T-helper 2 cell treated with Interferon-gamma antibody and Interleukin-4, amounts not matched to agents 5 μg/mL and 100 μg/mL, for 36 hours (primary cell): ENCODE measurements at regions not wholly inside any gene's neighbourhood (a gene's known extent, or its start where the extent isn't known, plus 50 kb on each side); places are given as distances from the start of the nearest gene placed in this dataset.
"Not testable (repeated sequence)": the region's sequence is repeated elsewhere in the genome, so short reads cannot be mapped to it uniquely, and the experiment has no call there.

Experiments
- DNase-seq: peaks from one replicate; pipeline ENCODE4 v3.0.0; 2021; ENCODE audit warnings: low spot score
- H3K27ac Mint-ChIP-seq: one replicate; pipeline ENCODE4 v1.8.0; 2021; ENCODE audit warnings: mild to moderate bottlenecking, mixed read lengths
- H3K27me3 Mint-ChIP-seq: one replicate; pipeline ENCODE4 v1.8.0; 2021; ENCODE audit warnings: low read depth, mixed read lengths
- H3K36me3 Mint-ChIP-seq: one replicate; pipeline ENCODE4 v1.8.0; 2021; ENCODE audit warnings: low read depth, mixed read lengths
- H3K4me1 Mint-ChIP-seq: one replicate; pipeline ENCODE4 v1.8.0; 2021; ENCODE audit warnings: low read depth, mixed read lengths
- H3K4me3 Mint-ChIP-seq: one replicate; pipeline ENCODE4 v1.8.0; 2022; ENCODE audit warnings: mild to moderate bottlenecking, moderate library complexity, mixed read lengths
- H3K9me3 Mint-ChIP-seq: one replicate; pipeline ENCODE4 v1.8.0; 2021; ENCODE audit warnings: mixed read lengths

DNA sequence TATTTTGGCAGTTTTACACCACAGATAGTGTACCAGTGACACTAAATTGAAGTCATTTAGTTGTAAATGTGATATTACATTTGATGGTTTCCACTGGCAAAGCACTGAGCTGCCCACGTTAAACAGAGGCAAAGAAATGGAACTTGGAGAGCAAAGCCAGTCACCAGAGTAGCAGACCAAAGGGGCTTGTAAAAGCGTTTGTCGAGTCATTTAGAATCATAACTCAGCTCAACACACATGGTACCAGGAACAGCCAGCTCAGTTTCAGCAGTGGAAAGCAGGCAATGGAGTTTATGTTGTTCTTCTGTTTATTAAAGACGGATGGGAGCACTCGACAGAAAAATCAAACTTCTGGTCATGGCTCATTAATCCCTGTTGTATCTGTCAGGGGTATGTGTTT is 91.2 kb downstream of the POU3F3 start:
- Mint-ChIP-seq H3K36me3 (no peaks in the 10 kb centered on the region), H3K4me1 (no peaks in the 10 kb centered on the region), H3K27me3 (peaks cover 5% of the 10 kb centered on the region), H3K27ac (no peak overlapping the region), H3K9me3 (no peaks in the 10 kb centered on the region), H3K4me3 (no peak overlapping the region)
- no peak for DNase-seq

DNA sequence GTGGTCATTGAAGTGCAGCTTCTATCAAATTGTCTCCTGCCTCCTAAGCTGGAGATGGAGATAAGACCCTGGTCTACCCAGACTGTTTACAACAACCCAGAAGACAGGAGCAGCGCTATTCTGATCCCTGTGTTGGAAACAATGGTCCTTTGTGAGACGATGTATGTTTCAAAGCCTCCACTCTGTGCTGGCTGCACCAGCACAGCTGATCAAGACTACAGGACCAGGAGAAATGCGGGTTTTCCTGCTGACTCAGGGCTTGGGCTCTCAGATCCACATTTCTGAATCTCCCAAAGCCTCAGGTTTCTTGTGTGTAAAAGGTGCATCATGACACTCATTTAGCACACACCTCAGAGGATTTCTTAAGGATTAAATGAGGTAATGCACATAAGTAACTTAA is 92.0 kb downstream of the POU3F3 start:
- Mint-ChIP-seq H3K9me3 (no peaks in the 10 kb centered on the region), H3K4me3 (no peak overlapping the region), H3K27ac (no peak overlapping the region), H3K36me3 (no peaks in the 10 kb centered on the region), H3K27me3 (peaks cover 4% of the 10 kb centered on the region), H3K4me1 (no peaks in the 10 kb centered on the region)
- no peak for DNase-seq

DNA sequence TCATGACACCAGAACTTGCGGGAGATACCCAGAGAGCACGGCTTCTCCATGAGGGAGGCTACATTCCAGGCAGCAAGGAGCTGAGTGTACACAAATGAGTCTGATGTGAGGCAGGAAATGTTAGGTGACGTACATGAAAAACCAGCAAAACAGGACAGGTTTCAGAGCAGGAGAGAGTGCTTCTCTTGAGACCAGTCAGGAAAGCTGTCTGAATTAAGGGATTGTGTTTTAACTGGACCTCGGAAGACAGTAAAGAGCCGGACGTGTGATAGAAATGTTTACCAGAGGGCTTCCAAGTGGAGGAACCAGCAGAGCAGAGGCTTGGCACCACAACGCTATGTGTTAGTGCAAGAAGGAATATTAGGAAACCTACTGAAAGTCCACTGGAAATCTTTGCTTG is 90.4 kb upstream of the MRPS9 start:
- H3K4me1 Mint-ChIP-seq, H3K27me3 Mint-ChIP-seq, H3K4me3 Mint-ChIP-seq, H3K9me3 Mint-ChIP-seq, H3K27ac Mint-ChIP-seq, H3K36me3 Mint-ChIP-seq, DNase-seq: not testable (repeated sequence)

DNA sequence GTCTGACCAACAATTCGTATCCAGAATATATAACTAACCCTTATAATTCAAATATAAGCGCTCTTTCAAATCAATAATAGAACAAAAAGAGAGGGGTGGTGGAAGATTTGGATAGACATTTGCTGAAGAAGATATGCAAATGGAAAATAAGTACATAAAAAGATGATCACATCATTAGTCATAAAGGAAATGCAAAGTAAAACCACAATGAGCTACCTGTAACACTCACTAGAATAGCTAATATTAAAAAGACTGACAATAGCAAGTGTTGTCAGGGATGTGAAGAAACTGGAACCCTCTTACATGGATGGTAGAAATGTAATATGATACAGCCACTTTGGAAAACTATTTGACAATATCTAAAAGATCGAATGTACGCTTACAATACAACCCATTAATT is 84.9 kb upstream of the MRPS9 start:
- Mint-ChIP-seq H3K27me3 (peaks cover 2% of the 10 kb centered on the region), H3K4me3 (no peak overlapping the region), H3K36me3 (no peaks in the 10 kb centered on the region), H3K9me3 (no peaks in the 10 kb centered on the region), H3K27ac (no peak overlapping the region), H3K4me1 (no peaks in the 10 kb centered on the region)
- DNase-seq, result no peak

DNA sequence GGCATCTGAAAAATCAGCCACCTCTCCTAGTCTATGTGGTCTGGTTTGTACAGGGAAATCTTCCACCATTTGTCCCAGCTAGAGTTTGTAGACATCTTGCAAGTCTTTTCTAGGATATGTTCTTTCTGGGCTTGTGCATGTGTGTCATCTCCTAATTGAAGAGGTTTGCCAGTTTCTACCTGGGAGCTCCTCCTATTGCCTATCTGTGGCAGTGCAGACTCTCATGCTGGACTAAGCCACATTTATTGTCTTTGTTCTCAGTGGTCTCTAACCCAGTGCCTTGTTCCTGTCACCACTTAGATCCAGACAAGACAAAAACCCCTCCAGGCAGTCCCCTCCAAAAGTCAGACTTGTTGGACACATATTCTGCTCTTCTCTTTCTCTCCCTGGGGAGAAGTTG is 72.0 kb upstream of the MRPS9 start:
- no peak overlapping the region for H3K27ac Mint-ChIP-seq
- no peaks in the 10 kb centered on the region for H3K4me1 Mint-ChIP-seq
- H3K27me3 Mint-ChIP-seq, result no peaks in the 10 kb centered on the region
- no peak overlapping the region for H3K4me3 Mint-ChIP-seq
- H3K9me3 Mint-ChIP-seq, result peaks cover 13% of the 10 kb centered on the region
- DNase-seq, result no peak
- H3K36me3 Mint-ChIP-seq, result no peaks in the 10 kb centered on the region

DNA sequence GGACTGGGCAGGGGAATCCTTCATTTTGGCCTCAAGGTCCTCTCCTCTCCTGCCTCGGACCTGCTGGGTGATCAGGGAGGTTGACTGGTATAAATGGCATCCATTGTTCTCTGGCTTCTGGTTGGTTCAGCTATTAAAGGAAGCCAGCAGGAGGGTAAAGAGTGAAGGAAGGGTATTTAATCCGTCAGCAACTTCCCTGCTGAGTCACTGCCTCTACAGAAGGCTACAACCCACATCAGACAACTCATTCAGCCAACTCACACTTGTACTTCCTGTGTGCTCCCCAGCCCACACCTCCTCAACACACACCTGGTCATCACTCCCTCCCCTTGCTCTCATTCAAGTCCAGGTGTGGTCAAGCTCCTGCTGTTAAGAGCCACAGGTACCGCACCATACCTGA is 68.3 kb upstream of the MRPS9 start:
- Mint-ChIP-seq H3K36me3 (no peaks in the 10 kb centered on the region), H3K27me3 (no peaks in the 10 kb centered on the region), H3K4me1 (no peaks in the 10 kb centered on the region), H3K27ac (no peak overlapping the region), H3K9me3 (peaks cover 5% of the 10 kb centered on the region), H3K4me3 (no peak overlapping the region)
- no peak for DNase-seq

DNA sequence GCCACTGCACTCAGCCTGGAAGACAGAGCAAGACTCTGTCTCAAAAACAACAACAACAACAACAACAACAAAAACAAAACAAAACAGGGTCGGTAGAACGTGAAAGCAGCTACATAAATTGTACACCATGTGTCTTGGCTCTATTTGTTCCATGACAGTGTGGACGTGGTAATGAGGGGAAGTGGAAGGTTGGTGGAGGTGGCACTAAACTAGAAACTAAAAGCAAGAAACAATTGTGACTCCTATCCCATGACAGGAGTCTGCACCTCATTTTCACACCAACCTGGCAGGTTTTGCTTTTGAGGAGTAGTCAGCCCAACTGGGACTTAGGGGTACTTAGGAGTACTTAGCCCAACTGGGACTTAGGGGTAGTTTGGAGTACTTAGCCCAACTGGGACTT is 62.5 kb upstream of the MRPS9 start:
- H3K36me3 Mint-ChIP-seq, result no peaks in the 10 kb centered on the region
- H3K27ac Mint-ChIP-seq, result no peak overlapping the region
- H3K4me1 Mint-ChIP-seq, result no peaks in the 10 kb centered on the region
- H3K4me3 Mint-ChIP-seq, result no peak overlapping the region
- no peak for DNase-seq
- H3K9me3 Mint-ChIP-seq, result no peaks in the 10 kb centered on the region
- no peaks in the 10 kb centered on the region for H3K27me3 Mint-ChIP-seq

DNA sequence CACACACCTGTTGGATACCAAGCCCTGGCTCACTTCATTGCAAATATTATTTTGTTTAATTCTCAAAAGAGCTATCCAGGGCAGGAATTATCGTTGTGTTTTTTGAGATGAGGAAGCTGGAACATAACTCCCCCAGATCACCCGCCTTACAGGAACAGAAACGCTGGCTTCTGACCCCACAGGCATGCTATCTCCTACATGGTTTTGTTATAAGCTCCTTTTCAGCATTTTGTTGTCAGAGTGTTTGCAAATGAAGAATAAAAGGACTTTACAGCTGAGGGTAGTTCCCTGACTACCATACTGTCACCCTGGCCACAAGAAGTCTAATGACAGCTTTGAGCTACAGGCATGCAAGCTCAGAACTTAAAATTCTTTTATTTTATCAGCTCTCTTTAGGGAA is 62.0 kb upstream of the MRPS9 start:
- H3K9me3 Mint-ChIP-seq, result no peaks in the 10 kb centered on the region
- no peak overlapping the region for H3K27ac Mint-ChIP-seq
- H3K27me3 Mint-ChIP-seq, result no peaks in the 10 kb centered on the region
- no peaks in the 10 kb centered on the region for H3K4me1 Mint-ChIP-seq
- H3K4me3 Mint-ChIP-seq, result no peak overlapping the region
- H3K36me3 Mint-ChIP-seq, result no peaks in the 10 kb centered on the region
- DNase-seq, result no peak

DNA sequence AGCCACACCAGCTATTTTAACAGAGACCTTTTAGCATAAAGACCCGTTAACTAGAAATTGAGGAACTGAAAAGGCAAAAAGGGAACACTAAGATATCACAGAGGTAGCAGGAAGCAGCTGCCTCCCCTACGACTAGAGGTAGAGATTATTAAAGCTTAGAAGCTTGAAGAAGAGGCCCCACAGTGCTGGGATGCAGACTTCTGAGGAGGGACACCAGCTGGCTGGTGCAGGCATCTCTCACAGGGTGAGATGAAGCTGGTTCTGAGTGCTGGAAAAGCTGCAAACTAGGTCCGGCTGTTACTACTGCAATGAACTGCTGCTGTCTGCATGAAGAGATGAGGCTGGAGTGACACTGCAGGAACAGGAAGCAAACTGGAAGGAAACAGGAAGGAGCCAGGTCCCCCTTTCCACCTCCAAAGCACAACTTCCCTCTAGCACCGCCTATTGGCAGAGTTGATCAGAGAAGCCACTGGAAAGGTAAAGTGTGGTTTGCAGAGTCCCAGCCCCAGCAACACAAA is 61.2 kb upstream of the MRPS9 start:
- no peak for DNase-seq
- Mint-ChIP-seq H3K27me3 (no peaks in the 10 kb centered on the region), H3K27ac (no peak overlapping the region), H3K36me3 (no peaks in the 10 kb centered on the region), H3K4me3 (no peak overlapping the region), H3K4me1 (no peaks in the 10 kb centered on the region), H3K9me3 (no peaks in the 10 kb centered on the region)

DNA sequence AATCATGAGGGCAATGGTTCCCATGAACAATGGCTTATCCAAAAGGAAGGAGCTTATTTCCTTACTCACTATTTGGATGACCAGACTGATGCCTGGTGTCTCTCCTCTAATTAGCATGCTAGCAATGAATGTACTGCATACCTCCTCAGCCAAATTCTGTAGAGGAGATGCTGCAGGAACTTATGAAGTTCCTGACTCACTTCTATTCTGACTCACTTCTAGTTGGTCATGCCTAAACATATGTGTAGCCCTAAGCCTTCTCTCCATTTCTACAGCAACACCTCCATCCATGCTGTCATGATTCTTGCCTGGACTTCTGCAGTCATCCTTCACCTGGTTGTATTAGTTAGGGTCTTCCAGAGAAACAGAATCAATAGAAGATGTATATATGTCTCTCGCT is 59.9 kb upstream of the MRPS9 start:
- H3K4me3 Mint-ChIP-seq, result no peak overlapping the region
- no peaks in the 10 kb centered on the region for H3K9me3 Mint-ChIP-seq
- no peaks in the 10 kb centered on the region for H3K36me3 Mint-ChIP-seq
- no peak for DNase-seq
- H3K4me1 Mint-ChIP-seq, result no peaks in the 10 kb centered on the region
- H3K27ac Mint-ChIP-seq, result no peak overlapping the region
- no peaks in the 10 kb centered on the region for H3K27me3 Mint-ChIP-seq

DNA sequence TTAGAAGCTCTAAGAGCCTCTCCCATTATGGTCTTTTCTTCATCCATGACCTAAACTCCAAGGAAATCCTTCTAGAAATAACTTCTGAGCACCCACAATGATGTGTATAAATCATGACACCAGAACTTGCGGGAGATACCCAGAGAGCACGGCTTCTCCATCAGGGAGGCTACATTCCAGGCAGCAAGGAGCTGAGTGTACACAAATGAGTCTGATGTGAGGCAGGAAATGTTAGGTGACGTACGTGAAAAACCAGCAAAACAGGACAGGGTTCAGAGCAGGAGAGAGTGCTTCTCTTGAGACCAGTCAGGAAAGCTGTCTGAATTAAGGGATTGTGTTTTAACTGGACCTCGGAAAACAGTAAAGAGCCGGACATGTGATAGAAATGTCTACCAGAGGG is 58.1 kb upstream of the MRPS9 start:
- H3K27ac Mint-ChIP-seq, H3K4me1 Mint-ChIP-seq, H3K4me3 Mint-ChIP-seq, DNase-seq, H3K36me3 Mint-ChIP-seq, H3K9me3 Mint-ChIP-seq, H3K27me3 Mint-ChIP-seq: not testable (repeated sequence)

DNA sequence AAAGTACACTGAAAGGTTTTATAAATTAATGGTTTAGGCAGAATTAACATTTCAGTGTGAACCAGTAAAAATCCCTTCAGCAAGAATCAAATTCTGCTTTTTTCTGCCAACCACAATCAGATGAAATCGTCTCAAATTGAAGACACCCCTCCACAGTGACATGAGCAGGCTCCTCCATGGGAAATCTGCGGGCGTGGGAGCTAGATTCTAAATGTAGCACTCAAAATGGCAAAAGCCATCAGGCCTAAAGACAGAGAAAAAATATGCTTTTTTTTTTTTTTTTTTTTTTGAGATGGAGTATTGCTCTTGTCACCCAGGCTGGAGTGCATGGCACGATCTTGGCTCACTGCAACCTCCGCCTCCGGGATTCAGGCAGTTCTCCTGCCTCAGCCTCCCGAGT is 55.8 kb upstream of the MRPS9 start:
- Mint-ChIP-seq H3K36me3 (no peaks in the 10 kb centered on the region), H3K9me3 (no peaks in the 10 kb centered on the region), H3K27ac (no peak overlapping the region), H3K4me1 (no peaks in the 10 kb centered on the region), H3K4me3 (no peak overlapping the region), H3K27me3 (no peaks in the 10 kb centered on the region)
- DNase-seq, result no peak
